GM19324 (cell line): ENCODE measurements at regions not wholly inside any gene's neighbourhood (a gene's known extent, or its start where the extent isn't known, plus 50 kb on each side); places are given as distances from the start of the nearest gene placed in this dataset.
"Not testable (repeated sequence)": the region's sequence is repeated elsewhere in the genome, so short reads cannot be mapped to it uniquely, and the experiment has no call there.

Source experiments
- ATAC-seq: cut with Tn5 transposase; IDR thresholded peaks from one replicate; pipeline ENCODE4 v1.9.1; 2021; ENCODE audit warnings: mild to moderate bottlenecking, moderate library complexity; ENCODE audit not compliant: unreplicated experiment, low FRiP score

DNA sequence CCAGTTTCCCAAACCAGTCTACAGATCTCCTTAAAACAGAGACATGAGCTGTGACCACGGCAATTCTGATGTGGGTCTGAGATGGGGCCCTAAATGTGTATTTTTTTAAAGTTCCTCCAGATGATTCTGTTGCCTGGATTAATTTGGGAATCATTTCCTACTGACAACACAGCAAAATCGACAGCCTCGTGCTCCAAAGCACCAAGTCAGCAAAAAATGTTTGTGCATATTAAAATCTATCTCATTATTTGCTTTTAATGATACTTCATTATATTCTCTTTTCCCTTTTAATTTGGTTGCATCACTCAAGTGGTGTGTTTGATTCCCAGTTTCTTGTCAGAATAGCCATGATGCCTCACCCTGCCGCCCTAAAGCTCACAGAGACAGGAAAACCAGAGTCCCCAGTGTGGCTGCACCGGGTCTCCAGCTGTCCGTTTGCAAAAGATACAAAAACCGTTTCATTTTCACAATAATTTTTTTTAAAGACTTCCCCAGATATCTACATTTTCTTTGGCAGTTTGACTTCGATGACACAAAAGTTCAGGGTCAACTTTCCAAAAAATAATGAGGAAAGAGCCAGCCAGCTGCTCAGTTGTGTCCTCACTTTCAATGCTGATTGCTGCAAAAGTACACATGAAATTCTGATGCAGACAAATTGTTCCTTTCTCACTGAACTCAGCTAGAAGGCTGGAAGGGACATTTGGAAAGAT lies 443.2 kb upstream of the ID2 start:
- no peak for ATAC-seq

DNA sequence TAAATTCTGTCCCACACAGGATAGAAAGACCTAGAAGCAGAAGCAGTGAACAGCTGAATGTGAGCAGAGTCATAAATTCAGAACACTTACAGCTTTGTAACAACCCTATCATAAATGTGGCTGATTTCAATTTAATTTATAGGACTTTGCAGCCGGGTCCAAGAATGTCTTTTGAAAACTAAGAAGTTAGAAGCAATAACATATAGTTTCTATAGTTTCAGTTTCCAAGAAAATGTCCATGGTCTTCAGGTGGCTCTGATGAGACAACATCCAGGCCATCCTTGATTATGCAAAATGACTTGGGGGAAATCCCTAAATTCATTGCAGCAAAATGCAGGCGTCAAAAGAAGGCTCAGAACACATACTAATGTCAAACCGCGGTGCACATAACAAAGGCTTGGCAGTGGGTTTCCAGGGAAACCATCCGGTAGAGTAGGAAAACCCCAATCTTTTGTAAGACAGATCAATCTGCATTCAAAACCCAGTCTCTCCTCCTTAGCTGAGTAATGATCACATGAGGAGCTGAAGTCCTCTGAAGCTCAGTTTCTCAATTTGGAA lies 442.2 kb upstream of the ID2 start:
- ATAC-seq = no peak

DNA sequence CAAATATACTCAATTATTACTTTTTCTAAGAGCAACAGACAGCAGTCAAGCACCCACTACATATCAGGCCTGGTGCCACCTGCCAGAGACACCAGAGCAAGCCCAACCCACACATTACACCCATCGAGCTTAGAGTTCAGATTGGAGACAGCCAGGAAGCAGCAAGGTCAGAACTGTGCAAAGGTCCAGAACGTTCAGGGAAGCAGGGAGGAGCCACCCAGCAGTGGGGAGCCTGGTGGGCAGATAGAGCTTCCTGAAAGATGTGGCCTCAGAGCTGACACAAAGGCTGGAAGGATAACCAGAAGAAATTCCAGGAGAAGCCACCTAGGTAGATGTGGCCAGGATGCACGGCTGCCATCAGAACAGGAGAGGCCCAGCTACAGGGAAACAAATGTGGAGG lies 440.5 kb upstream of the ID2 start:
- ATAC-seq = no peak

DNA sequence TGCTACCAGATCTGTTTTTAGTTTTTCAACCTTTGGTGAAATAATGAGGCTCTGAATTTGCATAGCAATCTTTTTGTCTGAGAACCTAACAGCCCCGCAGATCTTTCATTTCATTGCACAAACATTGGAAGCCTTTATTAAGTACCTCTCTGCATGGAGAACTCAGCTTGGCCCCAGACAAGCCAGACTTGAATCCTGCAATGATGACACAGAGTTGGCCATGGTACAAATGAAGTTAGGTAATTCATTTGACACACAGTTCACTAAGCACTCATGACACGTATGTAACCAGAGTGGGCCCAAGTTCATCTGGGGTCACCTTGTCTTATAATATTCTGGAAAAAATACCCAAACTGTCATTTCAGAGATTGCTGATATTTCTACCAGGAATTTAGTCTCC lies 439.1 kb upstream of the ID2 start:
- ATAC-seq = no peak

DNA sequence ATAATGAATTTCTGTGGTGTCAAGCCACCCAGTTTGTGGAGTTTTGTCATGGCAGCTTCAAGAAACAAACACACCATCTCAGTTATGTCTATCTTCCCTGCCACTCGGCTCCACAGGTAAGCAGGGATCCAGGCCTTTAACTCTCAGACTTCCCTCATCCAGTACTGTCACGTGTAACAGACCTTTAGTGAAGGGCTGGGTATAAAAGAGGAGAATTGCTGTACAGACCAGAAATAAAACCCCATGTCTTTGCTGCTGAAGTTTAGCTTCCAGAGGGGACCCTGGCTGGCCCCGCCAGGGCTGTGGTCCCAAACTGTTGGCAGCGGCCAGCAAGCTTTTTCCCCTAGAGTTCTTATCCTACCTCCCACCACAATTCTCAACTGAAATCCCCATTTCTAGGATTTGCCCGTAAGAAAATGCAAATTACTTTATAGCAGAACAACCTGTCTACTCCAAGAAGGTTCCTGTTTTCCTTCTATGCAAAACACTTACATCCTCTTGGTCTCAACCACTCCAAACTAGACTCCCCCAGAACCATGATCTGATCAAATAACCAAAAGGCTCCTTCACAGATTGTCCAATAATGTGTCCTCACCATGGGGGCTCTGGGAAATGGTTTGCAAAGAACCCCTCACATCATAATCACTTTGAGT lies 438.0 kb upstream of the ID2 start:
- ATAC-seq = no peak

DNA sequence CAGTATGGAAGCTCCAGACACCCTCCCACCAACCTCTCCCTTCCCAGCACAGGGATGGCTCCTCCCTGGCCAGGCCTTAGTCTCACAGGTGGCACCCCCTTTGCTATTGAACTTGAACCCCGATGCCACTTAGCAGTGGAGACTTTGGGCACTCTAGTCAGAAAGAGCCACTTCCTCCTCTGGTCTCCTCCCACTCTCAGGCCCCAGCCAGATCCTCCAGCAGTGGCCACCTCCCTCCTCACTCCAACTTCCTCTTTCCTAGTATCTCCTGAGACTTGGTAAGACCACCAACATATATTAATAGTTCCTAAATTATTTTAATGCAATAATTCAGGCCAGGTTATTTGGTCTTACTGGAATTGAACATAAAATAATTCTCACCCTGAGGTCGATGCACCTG lies 437.2 kb upstream of the ID2 start:
- ATAC-seq = no peak

DNA sequence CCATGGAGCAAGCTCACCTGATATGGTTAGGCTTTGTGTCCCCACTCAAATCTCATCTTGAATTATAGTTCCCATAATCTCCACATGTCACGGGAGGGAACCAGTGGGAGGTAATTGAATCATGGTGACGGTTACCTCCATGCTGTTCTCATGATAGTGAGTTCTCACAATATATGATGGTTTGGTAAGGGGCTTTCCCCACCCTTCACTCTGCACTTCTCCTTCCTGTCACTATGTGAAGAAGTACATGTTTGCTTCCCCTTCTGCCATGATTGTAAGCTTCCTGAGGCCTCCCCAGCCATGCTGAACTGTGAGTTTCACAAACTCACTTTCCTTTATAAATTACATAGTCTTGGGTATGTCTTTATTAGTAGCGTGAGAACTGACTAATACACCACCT lies 435.7 kb upstream of the ID2 start:
- ATAC-seq = no peak

DNA sequence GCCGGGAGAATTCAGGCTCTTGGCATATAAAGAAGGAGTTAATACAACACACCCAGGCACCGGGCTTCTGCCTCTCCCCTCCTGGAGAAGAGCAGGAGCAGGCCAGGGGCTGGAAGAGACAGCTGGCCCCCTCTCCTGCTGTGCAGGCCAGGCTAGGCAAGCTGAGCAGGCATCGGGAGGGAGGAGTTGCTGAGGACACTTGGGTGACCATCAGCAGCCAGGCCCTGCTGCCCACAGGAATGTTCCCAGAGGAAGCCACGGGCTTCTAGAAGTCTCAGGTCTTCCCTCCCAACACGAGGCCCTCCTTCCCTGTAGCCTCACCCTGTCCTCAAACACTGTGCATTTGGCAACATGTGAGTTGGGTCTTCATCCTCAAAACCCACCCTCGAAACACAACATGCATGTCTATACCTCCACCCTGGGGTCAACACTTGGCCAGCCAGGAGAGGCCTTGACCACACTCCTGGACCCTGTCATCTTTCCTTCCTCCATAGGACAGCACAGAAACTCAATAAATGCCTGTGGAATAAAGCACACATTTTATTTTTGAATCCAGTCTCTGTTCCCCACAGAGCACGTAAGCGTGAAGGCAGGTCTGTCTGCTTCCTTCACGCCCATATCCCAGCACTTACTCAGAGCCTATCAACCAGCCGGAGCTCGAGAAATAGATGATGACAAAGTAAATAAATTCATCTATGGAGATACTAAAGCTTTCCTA lies 433.8 kb upstream of the ID2 start:
- no peak for ATAC-seq

DNA sequence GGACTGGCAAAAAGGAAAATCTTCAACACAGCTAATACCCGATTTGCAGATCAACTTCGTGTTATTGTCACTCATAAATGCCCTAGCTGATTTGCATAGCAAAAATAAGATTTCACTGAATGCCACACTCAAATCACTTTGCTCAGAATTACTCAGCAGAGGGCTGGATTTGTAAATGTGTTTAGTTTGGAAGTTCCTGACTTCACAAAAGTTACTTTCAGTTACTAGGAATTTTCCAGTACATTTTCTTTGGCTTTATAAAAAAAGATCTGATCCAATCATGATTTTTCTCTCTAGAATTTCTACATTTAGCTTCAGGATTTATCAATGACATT lies 433.3 kb upstream of the ID2 start:
- no peak for ATAC-seq

DNA sequence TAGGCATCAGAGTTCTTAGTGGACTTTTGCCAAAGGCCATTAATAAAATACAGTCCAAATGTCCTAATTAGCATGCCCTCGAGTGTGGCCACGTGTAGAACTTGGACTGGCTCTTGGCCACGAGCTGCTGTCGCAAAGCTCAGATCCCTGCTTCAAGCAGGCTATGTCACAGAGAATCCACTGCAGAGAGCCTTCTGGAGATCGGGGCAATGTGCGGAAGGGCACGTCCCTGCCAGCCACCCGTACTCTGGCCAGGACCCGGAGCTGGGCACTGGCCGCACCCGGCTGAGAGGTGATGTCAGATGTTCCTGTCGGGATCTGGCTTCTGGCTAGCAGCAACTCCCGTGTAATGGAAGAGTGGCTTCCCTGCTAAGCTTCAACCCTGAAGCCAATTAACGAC lies 432.7 kb upstream of the ID2 start:
- ATAC-seq = no peak

DNA sequence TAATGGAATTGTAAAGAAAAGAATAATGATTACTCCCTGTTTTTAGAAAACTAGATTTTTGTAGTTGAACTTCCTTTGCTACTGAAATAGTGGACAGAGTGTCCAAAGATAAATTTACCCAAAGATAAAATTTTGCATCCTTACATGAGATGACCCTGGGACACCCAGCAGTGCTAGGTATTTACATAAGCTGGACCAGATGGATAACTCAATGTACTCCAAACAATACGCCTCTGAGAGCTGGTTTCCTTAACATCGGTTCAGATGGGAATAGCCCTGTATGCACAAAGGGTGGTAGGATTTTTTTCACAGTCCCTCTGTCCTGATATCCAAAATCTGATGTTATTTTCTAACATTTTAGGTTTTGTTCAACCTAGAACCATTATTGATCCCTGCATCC lies 432.1 kb upstream of the ID2 start:
- ATAC-seq = no peak

DNA sequence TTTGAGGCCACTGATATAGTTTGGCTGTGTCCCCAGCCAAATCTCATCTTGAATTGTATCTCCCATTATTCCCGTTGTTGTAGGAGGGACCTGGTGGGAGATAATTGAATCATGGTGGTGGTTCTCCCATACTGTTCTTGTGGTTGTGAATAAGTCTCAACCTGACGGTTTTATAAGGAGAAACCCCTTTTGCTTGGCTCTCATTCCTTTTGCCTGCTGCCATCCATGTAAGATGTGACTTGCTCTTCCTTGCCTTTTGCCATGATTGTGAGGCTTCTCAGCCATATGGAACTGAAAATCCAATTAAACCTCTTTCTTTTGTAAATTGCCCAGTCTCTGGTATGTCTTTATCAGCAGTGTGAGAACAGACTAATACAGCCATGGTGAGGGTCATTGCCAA lies 431.6 kb upstream of the ID2 start:
- ATAC-seq = not testable (repeated sequence)

DNA sequence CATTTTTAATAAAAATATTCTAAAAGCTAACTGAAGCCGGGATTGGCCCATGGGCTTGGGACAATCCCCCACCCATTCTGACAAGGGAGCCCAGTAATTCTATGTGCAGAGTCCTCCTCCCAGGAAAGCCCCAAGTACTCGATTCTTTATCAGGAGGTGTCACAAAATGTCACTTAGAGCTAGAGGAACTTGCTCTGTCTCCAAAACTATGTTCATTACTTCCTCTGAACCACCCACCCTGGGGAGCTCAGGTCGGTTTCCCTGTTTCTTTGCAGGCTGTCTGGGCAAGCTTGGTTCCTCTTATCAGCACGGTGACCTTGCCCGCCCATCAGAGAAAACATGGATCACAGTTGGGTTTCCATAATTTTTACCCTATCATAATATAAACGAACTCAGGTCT lies 430.6 kb upstream of the ID2 start:
- no peak for ATAC-seq

DNA sequence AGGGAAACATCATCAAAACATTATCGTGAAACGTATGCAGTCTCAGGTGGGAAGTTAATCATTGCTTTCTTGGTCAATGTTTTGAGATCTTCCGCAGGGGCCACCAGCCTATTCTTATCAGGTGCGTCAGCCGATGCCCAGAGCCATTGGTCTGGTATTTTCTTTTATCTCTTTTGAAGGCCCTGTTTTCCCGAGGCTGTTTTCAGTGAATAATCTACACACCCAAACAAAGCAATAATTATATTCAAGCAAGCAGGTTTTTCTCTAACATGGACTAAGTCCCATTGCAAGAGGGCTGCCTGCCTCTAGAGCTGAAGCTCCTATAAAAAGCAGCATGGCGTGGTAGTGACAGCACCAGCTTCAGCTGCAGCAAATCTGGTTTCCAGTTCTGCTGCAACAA lies 430.0 kb upstream of the ID2 start:
- ATAC-seq = no peak

DNA sequence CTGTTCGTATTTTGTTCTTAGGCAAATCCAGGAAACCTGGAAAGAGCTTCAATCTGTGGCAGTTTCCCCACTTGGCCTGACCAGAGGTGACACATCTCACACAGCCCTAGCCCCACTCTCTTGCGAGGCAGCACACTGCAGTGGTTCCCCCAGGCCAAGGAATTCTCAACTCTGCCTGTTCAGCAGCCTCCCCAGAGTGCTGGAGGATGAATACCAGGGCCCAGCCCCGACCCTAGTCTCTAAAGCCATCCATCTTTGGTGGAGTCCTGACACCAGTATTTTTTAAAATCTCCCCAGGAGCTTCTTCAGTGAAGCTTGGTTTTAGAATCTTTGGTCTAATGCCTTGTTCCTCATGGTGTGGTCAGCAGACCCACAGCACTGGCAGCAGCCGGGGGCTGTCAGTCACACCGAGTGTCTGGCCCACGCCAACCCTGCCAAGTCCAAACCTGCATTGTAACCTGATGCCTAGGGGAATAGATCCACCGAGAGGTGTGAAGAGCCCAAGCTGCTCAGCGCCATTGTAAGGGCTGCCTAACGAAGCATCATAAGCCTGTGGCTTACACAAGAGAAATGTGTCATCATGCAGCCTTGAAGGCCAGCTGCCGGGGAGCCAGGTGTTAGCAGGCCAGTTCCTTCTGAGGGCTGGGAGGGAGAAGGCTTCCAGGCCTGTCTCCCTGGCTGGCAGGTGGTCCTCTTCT lies 428.7 kb upstream of the ID2 start:
- ATAC-seq = no peak

DNA sequence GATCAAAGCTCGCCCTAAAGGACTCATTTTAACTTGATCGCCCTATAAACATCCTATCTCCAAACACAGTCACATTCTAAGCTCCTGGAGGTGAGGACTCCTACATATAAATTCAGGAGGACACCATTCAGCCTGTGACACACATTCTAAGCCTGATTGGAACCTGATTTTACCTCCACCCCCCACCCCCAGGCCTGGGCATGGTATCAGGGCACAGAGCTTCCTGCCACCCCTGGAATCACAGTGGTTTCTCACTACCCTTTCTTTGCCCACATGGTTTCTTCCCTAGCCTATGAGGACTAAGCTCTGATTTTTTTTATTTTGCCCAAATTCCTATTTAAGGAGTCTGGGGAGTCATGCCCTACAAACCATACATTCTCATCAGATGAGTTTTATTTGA lies 428.1 kb upstream of the ID2 start:
- ATAC-seq = no peak

DNA sequence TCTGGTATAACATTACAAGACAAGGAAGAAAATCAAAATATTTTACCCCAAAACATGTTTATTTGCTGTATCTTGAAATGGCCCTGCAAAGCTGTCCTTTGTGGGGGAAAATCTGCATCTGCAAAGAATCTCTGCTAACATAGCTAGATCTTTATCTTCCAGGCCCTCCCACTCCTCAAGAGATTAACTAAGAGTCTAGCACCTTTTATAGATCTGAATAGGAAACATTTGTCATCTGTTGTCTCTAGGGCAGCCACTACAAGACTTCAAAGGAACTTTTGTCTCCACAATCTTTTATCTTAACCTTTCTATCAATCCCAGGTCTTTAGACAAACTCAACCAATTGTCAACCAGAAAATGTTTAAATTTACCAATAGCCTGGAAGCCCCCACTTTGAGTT lies 427.6 kb upstream of the ID2 start:
- ATAC-seq = not testable (repeated sequence)

DNA sequence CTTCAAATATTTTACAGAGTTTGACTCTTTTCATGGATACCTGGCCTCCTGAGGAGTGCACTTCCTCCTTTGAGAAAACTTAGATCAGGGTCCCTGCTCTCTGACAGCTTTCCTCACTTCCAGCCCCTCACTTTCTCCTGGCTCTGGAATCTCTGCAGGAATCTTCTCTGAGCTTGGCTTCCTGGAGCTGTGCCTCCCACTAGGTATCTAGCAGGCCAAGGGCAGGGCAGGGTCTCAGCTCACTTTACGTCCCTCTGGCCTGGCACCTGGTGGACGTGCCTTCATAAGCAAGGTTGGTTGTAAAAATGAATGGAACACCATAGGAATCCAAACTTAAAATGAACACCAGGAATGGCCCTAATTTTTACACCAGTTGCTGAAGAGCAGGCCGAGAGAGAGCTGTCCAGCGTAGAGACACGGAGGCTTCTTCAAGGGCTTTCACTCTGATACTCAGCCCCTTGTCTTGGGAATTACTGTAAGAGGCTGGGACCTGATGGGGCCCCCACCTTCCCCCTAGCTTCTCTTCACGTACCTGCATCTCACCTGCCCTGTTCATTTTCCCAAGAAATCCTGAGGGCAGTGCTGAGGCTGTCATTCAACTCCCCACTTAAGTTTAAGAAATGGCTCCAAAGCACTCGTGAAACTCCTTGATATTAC lies 426.9 kb upstream of the ID2 start:
- ATAC-seq = no peak

DNA sequence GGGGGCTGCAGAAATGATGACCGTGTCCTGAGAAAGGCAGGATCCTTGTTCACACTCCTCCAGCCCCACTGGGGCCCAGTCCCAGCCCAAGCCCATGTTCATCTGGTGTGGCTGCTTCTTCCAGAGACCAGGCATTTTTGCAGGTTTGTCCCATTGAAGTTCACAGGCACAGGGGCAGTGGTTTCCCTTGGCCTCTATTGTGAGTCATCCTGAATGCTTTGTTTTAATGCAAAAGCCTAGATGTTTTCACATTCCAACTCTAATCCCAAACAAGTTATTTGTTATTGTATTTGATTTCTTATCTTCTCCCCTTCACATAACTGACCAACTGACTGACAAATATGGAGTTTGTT lies 426.4 kb upstream of the ID2 start:
- ATAC-seq = no peak

DNA sequence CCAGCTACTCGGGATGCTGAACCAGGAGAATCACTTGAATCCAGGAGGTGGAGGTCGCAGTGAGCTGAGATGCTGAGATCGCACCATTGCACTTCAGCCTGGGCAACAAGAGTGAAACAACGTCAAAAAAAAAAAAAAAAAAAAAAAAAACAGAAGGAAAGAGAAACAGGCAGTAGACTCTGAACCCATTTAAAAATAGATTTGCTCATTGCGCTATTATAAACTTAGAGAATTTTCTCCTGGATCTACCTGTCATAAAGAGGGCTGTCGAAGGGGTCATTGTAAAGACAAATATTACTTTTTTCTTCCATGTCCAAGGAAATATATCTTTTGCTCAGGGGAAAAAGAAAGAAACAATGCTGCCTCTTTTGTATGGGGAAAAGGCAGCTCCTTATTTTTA lies 425.0 kb upstream of the ID2 start:
- no peak for ATAC-seq

DNA sequence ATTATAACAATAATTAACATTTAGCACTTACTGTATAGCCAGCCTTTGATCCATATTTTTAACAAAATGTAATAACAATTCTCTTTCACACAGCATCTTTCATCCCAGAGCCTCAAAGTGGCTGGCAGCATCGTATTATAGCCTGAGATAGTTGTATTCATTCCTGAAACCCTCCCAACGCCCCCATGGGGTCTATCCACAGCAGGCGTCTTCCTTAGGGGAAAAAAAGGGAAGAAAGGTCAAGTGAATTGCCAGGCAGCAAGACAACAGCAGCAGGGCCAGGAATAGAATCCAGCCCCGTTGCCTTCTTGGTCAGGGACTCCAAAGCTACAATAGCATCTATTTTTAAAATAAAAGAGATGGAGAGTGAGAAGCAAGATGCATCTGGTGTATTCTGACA lies 424.4 kb upstream of the ID2 start:
- ATAC-seq = no peak
